Left ventricle myocardium inferior (tissue), 1 donor: ENCODE measurements at regions not wholly inside any gene's neighbourhood (a gene's known extent, or its start where the extent isn't known, plus 50 kb on each side); places are given as distances from the start of the nearest gene placed in this dataset.
A peak's percentile ranks its signal among the peaks of the same experiment; 100 is the strongest.

ENCODE experiments used
- DNase-seq: peaks from one replicate; pipeline ENCODE4 v3.0.0-alpha.2; 2020
- H3K27ac ChIP-seq: fragments of 200-600 bp; replicated peaks from 2 replicates; pipeline ENCODE4 v1.8.0; 2021
- H3K27me3 ChIP-seq: fragments of 200-600 bp; 2 replicates; pipeline ENCODE4 v1.8.0; 2021; ENCODE audit warnings: low read depth
- H3K36me3 ChIP-seq: fragments of 200-600 bp; 2 replicates; pipeline ENCODE4 v1.8.0; 2021
- H3K4me1 ChIP-seq: fragments of 200-600 bp; 2 replicates; pipeline ENCODE4 v1.8.0; 2021
- H3K4me3 ChIP-seq: fragments of 200-600 bp; 2 replicates; pipeline ENCODE4 v1.8.0; 2021; ENCODE audit warnings: mild to moderate bottlenecking, moderate library complexity
- H3K9me3 ChIP-seq: fragments of 200-600 bp; replicated peaks from 2 replicates; pipeline ENCODE4 v1.8.0; 2021
- CTCF ChIP-seq: fragments of 200-600 bp; IDR thresholded peaks from 2 replicates; pipeline ENCODE4 v1.8.0; 2021; ENCODE audit warnings: antibody characterized with exemption, mild to moderate bottlenecking, borderline replicate concordance
- intact Hi-C: fragments of 100-400 bp; cut with micrococcal nuclease; formaldehyde crosslinking; loops from one replicate; pipeline ENCODE4 v1.11.0; 2022
- donor health status: DM: no; HTN: yes; CAD: no; lungs with severe emphysema.

GRCh38 chr12:67425394-67425793 is 156.2 kb downstream of the CAND1 start:
- no peak for DNase-seq
- Histone ChIP-seq H3K4me3 (no peak overlapping the region), H3K4me1 (peaks cover 21% of the 10 kb centered on the region), H3K27me3 (no peaks in the 10 kb centered on the region), H3K36me3 (no peaks in the 10 kb centered on the region), H3K27ac (no peak overlapping the region), H3K9me3 (no peaks in the 10 kb centered on the region)
- intact Hi-C loops = no loop called here
- TF ChIP-seq CTCF = no peak

GRCh38 chr12:67426067-67426466 is 156.9 kb downstream of the CAND1 start:
- H3K36me3 ChIP-seq = no peaks in the 10 kb centered on the region
- peak overlapping the region; percentile 24 for H3K27ac ChIP-seq
- no peaks in the 10 kb centered on the region for H3K27me3 ChIP-seq
- intact Hi-C loops = no loop called here
- no peak for TF ChIP-seq CTCF
- DNase-seq = no peak
- H3K4me3 ChIP-seq = no peak overlapping the region
- peaks cover 28% of the 10 kb centered on the region for H3K4me1 ChIP-seq
- no peaks in the 10 kb centered on the region for H3K9me3 ChIP-seq

- no peak for TF ChIP-seq CTCF
- intact Hi-C loops = no loop called here
- Histone ChIP-seq H3K27ac (no peak overlapping the region), H3K36me3 (no peaks in the 10 kb centered on the region), H3K4me3 (no peak overlapping the region), H3K4me1 (peaks cover 37% of the 10 kb centered on the region), H3K9me3 (no peaks in the 10 kb centered on the region), H3K27me3 (no peaks in the 10 kb centered on the region)
- DNase-seq = no peak
Measured at GRCh38 chr12:67427336-67427735, 158.2 kb downstream of the CAND1 start.

GRCh38 chr12:67428431-67428830 is 159.3 kb downstream of the CAND1 start:
- TF ChIP-seq CTCF = no peak
- Histone ChIP-seq H3K27ac (no peak overlapping the region), H3K4me3 (no peak overlapping the region), H3K4me1 (peaks cover 38% of the 10 kb centered on the region), H3K36me3 (no peaks in the 10 kb centered on the region), H3K27me3 (no peaks in the 10 kb centered on the region), H3K9me3 (no peaks in the 10 kb centered on the region)
- intact Hi-C loops = no loop called here
- DNase-seq = no peak

- intact Hi-C loops = no loop called here
- DNase-seq = peak; percentile 74
- H3K4me1 ChIP-seq = peaks cover 52% of the 10 kb centered on the region
Measured at GRCh38 chr12:67430708-67431335, 161.7 kb downstream of the CAND1 start.

More at GRCh38 chr12:67430708-67431335, 161.7 kb downstream of the CAND1 start:
- Histone ChIP-seq H3K36me3 (no peaks in the 10 kb centered on the region), H3K9me3 (no peaks in the 10 kb centered on the region), H3K4me3 (no peak overlapping the region), H3K27ac (peak overlapping the region; percentile 75), H3K27me3 (no peaks in the 10 kb centered on the region)
- peak; percentile 58 for TF ChIP-seq CTCF
